Common myeloid progenitor, CD34-positive (primary cell): ENCODE measurements at regions not wholly inside any gene's neighbourhood (a gene's known extent, or its start where the extent isn't known, plus 50 kb on each side); places are given as distances from the start of the nearest gene placed in this dataset.

Experiments used
- CTCF ChIA-PET: fragments of 350-600 bp; sonication (Branson Sonifier 250); formaldehyde crosslinking; loops from one replicate; lab custom pipeline; 2021; ENCODE audit warnings: antibody characterized with exemption; lab: Charles Lee
- POLR2A ChIA-PET: fragments of 350-600 bp; sonication (Branson Sonifier 250); formaldehyde crosslinking; loops from one replicate; lab custom pipeline; 2021; ENCODE audit warnings: antibody characterized with exemption; lab: Charles Lee
- DNase-seq, 3 donors: peaks; one replicate each; pipeline versions ENCODE4 v3.0.0 to v3.0.0-alpha.2; 2013
- H3K27ac ChIP-seq, 2 experiments: 1 replicate in 1 of 2; 2 replicates in 1 of 2; pipeline ENCODE4 v1.7.0; 2013; ENCODE audit warnings: inconsistent platforms in 2 of 2, low read length in 2 of 2, mild to moderate bottlenecking in 2 of 2, low read depth in 1 of 2, moderate library complexity in 1 of 2; ENCODE audit not compliant: severe bottlenecking in 2 of 2, insufficient read depth in 1 of 2, poor library complexity in 1 of 2
- H3K27me3 ChIP-seq, 5 experiments: replicated peaks in 2 of 5; 1 replicate in 3 of 5; 2 replicates in 2 of 5; pipeline versions ENCODE4 v1.6.1 to v1.7.0; 2013; ENCODE audit warnings: low read length in 4 of 5, mild to moderate bottlenecking in 2 of 5, moderate library complexity in 2 of 5, inconsistent platforms in 1 of 5; ENCODE audit not compliant: insufficient read depth in 5 of 5, control insufficient read depth in 4 of 5
- H3K36me3 ChIP-seq, 4 experiments: 1 replicate in 2 of 4; 2 replicates in 2 of 4; pipeline versions ENCODE4 v1.6.1 to v1.7.0; 2013; ENCODE audit warnings: low read length in 3 of 4, control low read depth in 1 of 4, mild to moderate bottlenecking in 1 of 4; ENCODE audit not compliant: control insufficient read depth in 4 of 4, insufficient read depth in 4 of 4
- H3K4me1 ChIP-seq, 4 experiments: 1 replicate in 3 of 4; 2 replicates in 1 of 4; pipeline versions ENCODE4 v1.6.1 to v1.7.1; 2013; ENCODE audit warnings: low read length in 3 of 4, mild to moderate bottlenecking in 3 of 4, control low read depth in 1 of 4, inconsistent platforms in 1 of 4, moderate library complexity in 1 of 4; ENCODE audit not compliant: control insufficient read depth in 4 of 4, insufficient read depth in 4 of 4; ENCODE audit errors: control extremely low read depth in 1 of 4
- H3K4me3 ChIP-seq, 7 experiments: 1 replicate in 4 of 7; 2 replicates in 3 of 7; pipeline versions ENCODE4 v1.5.1 to v1.7.0; 2013; ENCODE audit warnings: mild to moderate bottlenecking in 7 of 7, low read length in 6 of 7, moderate library complexity in 6 of 7, inconsistent platforms in 2 of 7, low read depth in 2 of 7, control low read depth in 1 of 7; ENCODE audit not compliant: insufficient read depth in 4 of 7, control insufficient read depth in 1 of 7; ENCODE audit errors: extremely low read depth in 1 of 7
- H3K9me3 ChIP-seq, 5 experiments: 1 replicate in 4 of 5; 2 replicates in 1 of 5; pipeline versions ENCODE4 v1.6.1 to v1.7.1; 2013; ENCODE audit warnings: low read length in 4 of 5, mild to moderate bottlenecking in 2 of 5, inconsistent platforms in 1 of 5, low read depth in 1 of 5, moderate library complexity in 1 of 5; ENCODE audit not compliant: control insufficient read depth in 4 of 5, insufficient read depth in 2 of 5; ENCODE audit errors: control extremely low read depth in 1 of 5
- WGBS: methylation state at CpG from one replicate; pipeline ENCODE4 v1.1.5; 2013; ENCODE audit not compliant: insufficient coverage; 5-methylcytosine and 5-hydroxymethylcytosine counted together

DNA sequence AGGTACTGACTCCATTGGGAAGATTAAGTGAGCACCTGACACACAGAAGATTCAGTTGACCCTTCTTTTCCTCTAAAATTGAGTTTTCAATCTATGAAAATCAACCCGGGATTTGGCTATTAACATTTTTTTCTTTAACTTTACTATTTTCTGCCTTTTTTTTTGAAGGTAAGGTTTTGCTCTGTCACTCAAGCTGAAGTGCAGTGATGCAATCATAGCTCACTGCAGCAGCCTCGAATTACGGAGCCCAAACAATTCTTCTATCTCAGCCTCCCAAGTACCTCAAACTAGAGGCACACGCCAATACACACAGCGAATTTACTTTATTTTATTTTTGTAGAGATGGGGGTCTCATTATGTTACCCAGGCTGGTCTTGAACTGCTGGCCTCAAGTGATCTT, 1029.5 kb downstream of the MCTP2 start:
- Histone ChIP-seq H3K36me3 (no peaks in the 10 kb centered on the region), H3K27ac (no peak overlapping the region), H3K4me1 (no peaks in the 10 kb centered on the region), H3K9me3 (no peaks in the 10 kb centered on the region), H3K4me3 (no peak overlapping the region), H3K27me3 (peaks cover 8 to 67% (median 21%) of the 10 kb centered on the region in 5 experiments)
- no peak for DNase-seq
- CTCF ChIA-PET, result interaction anchor here (1.0 to 3.0 kb wide), 9 partner anchors 9 to 1985 kb away, joined by 3 to 23 read pairs (median 7); no protein-coding TSS in a partner anchor
- POLR2A ChIA-PET, result no interaction called here
- 100% methylated on average over 1 of the region's 5 CpGs for WGBS

DNA sequence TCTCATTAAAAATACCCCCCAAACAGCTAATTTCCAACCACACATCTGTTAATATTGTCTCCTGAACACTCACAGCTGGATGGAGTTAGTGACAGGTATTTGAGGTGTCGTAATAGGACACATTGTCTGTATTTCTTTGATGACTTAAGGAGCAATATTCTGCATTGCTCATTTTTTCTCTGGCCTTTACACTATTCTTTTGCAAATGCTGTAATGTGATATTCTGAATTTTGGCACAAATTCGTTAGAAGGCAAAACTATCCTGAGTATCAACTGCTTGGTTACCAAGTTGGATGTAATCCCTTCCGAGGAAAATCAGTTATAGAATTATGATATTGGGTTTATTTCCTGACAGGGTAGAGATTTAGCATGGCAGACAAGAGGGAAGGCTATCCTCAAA, 1030.2 kb downstream of the MCTP2 start:
- H3K4me3 ChIP-seq, result no peak overlapping the region
- CTCF ChIA-PET, result interaction anchor here (2.9 to 3.0 kb wide), 2 partner anchors 1081 to 1084 kb away, joined by 15 to 23 read pairs; no protein-coding TSS in a partner anchor
- POLR2A ChIA-PET, result no interaction called here
- H3K27ac ChIP-seq, result no peak overlapping the region
- no peaks in the 10 kb centered on the region for H3K9me3 ChIP-seq
- no peak for DNase-seq
- peaks cover 8 to 65% (median 21%) of the 10 kb centered on the region in 5 experiments for H3K27me3 ChIP-seq
- H3K36me3 ChIP-seq, result no peaks in the 10 kb centered on the region
- no peaks in the 10 kb centered on the region for H3K4me1 ChIP-seq
- 83% methylated on average over 2 of the region's 3 CpGs for WGBS

DNA sequence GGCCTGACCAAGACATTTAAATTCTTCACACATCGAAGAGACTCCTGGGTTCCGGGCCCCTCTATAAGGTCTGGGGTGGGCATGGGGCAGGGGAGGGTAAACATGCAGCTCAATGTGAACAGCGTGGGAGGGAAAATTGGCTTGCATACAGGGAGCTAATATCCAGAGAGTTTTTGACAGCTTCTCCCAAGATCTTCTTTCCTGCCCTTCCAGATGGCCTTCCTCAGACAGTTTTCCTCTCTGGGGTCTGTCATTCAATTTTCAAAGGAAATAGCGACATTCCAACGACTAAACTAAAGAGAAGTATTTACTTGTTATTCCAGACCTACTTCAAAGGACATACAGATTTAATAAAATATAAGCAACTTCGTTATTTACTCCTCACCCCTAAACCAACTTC, 1030.6 kb downstream of the MCTP2 start:
- CTCF ChIA-PET, result no interaction called here
- no peak overlapping the region for H3K27ac ChIP-seq
- no peak for DNase-seq
- WGBS, result 67% methylated on average over 4 of the region's 6 CpGs
- H3K9me3 ChIP-seq, result no peaks in the 10 kb centered on the region
- no peaks in the 10 kb centered on the region for H3K36me3 ChIP-seq
- H3K4me3 ChIP-seq, result no peak overlapping the region
- H3K4me1 ChIP-seq, result no peaks in the 10 kb centered on the region
- POLR2A ChIA-PET, result no interaction called here
- peaks cover 10 to 65% (median 23%) of the 10 kb centered on the region in 5 experiments for H3K27me3 ChIP-seq

DNA sequence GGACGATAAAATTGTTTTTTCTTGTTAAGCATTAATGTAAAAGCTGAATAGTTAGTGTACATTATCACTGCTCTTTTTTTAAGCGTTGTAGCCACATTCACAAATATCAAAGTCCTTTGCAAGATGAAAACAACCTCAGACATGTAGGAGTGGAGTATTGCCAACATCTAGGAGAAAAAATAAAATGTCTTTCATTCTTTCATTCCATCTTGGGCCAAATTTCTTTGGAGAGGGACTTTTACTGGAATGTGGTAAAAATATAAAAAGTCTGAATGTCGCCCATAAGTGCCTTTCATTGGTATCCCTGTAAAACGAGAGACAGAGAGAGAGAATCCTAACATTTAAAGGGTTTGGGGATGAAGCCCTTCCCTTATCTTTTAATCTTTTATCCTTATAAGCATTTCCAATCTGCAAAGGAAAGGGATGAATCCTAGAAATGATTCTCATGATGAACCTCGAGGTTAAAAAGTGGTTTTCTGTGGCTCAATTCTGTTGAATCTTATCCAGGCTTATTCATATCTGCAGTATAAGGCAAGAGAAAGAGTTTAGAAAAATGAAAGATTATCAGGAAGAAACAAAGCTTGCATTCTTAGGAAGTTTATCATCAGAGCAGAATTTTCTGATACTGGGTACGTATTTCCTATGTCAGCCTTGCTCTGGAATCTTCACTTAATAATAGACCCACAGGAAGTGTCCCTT, 1031.7 kb downstream of the MCTP2 start:
- no peak overlapping the region for H3K4me3 ChIP-seq

DNA sequence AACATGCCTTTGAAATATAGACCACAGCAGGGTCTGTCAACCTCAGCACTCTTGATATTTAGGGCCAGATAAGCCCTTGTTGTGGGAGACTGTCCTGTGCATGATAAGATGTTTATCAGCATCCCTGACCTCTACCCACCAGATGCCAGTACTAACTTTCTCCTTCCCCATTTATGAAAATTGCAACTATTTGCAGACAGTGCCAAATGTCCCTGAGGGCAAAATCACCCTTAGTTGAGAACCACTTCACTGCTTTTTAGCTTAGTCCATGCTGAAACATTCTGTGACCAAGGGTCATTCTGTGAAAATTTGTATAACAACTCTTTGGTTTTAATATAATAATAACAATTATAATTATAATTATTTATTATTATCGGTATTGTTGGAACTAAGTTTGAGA, 1032.4 kb downstream of the MCTP2 start:
- ChIA-PET CTCF (no interaction called here), POLR2A (no interaction called here)
- no peak overlapping the region for H3K27ac ChIP-seq
- no peaks in the 10 kb centered on the region for H3K4me1 ChIP-seq
- WGBS, result no CpG with 5 or more reads among the region's 1 CpG
- no peaks in the 10 kb centered on the region for H3K9me3 ChIP-seq
- DNase-seq, result no peak
- H3K27me3 ChIP-seq, result peaks cover 10 to 59% (median 27%) of the 10 kb centered on the region in 5 experiments
- H3K4me3 ChIP-seq, result no peak overlapping the region
- no peaks in the 10 kb centered on the region for H3K36me3 ChIP-seq

More for the DNA sequence above, 1031.7 kb downstream of the MCTP2 start:
- Histone ChIP-seq H3K27me3 (peaks cover 14 to 62% (median 27%) of the 10 kb centered on the region in 5 experiments), H3K36me3 (no peaks in the 10 kb centered on the region), H3K9me3 (no peaks in the 10 kb centered on the region), H3K4me1 (no peaks in the 10 kb centered on the region), H3K27ac (no peak overlapping the region)
- no peak for DNase-seq
- ChIA-PET CTCF (no interaction called here), POLR2A (no interaction called here)
- WGBS, result no CpG with 5 or more reads among the region's 6 CpGs

DNA sequence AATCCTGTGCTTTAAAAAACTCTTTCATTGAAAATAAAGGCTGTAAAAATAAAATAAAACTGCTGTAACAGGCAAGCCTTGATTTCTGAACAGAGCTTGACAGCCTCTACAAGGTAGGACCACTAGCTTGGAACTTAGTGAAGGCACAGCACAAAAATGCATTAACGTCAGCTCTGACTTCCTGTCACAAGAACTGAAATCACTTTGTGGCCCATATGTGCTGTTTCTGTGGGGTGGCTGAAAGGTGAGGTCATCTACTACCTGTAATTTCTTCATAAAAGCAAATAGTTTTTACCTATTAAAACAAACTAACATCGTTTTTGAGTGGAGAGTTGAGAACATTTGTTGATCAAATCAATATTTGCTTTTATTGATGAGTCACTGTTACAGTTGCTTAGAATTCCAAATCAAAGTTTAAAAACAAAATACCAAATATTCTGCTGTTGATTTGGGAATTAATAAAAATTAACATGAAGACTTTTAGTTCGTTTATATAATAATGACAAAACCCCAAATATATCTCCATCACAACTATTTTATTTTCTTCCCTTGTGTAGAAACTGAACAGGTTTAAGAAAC, 1034.1 kb downstream of the MCTP2 start:
- H3K36me3 ChIP-seq, result no peaks in the 10 kb centered on the region
- POLR2A ChIA-PET, result no interaction called here
- no peaks in the 10 kb centered on the region for H3K9me3 ChIP-seq
- H3K4me1 ChIP-seq, result no peaks in the 10 kb centered on the region
- H3K27me3 ChIP-seq, result peaks cover 6 to 50% (median 19%) of the 10 kb centered on the region in 5 experiments
- H3K27ac ChIP-seq, result no peak overlapping the region
- H3K4me3 ChIP-seq, result no peak overlapping the region
- CTCF ChIA-PET, result no interaction called here
- WGBS, result 0% methylated on average over 1 of the region's 3 CpGs
- no peak for DNase-seq

DNA sequence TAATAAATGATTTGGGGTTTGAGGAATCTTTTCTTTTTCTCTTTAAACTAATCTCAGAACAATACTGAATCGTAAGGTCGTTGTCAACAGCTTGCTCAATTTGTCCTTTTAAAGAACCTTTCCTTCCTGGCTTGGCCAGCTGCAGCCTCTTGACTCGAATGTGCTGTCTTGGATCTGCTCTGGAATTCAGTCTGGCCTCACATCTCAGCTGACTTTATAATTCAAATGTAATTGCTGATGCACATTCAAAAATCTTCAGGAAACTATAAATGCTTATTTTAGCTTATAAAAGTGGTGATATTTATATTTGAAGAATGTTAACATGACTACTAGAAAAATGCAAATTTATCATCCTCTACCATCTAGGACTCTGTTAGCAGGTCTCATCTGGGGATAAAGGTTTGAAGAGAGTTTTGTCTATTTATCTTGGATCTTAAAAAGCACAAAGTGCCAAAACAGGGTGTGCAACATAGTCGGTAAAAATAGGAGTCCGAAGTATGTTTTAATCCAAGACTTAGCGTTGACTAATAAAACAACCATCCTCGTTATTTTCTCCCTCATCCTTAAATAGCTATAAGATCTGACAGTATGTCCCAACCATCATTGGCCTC, 1035.2 kb downstream of the MCTP2 start:
- ChIA-PET POLR2A (interaction anchor here (0.6 kb wide), 1 partner anchor 22 kb away, joined by 7 read pairs; no protein-coding TSS in a partner anchor), CTCF (interaction anchor here (1.0 kb wide), 1 partner anchor 26 kb away, joined by 3 read pairs; no protein-coding TSS in a partner anchor)
- no peak for DNase-seq
- peaks cover 6 to 53% (median 15%) of the 10 kb centered on the region in 5 experiments for H3K27me3 ChIP-seq
- no peaks in the 10 kb centered on the region for H3K36me3 ChIP-seq
- no peak overlapping the region for H3K27ac ChIP-seq
- WGBS, result 76% methylated on average over 6 of the region's 7 CpGs
- H3K4me3 ChIP-seq, result no peak overlapping the region
- no peaks in the 10 kb centered on the region for H3K9me3 ChIP-seq
- H3K4me1 ChIP-seq, result no peaks in the 10 kb centered on the region
